K562 (cell line): ENCODE measurements at regions not wholly inside any gene's neighbourhood (a gene's known extent, or its start where the extent isn't known, plus 50 kb on each side); places are given as distances from the start of the nearest gene placed in this dataset.

Experiments used
- ATAC-seq: fragments of 200-7000 bp; cut with Tn5 transposase; 3 replicates; pipeline ENCODE4 v1.9.1; 2020; ENCODE audit warnings: moderate library complexity
- BruUV-seq: library from RNA; stranded (reverse); fragments of 400-500 nt; replicated peaks from 2 replicates; lab custom pipeline; 2021; lab: Mats Ljungman, UMichigan
- CTCF ChIA-PET: fragments of 300-600 bp; formaldehyde crosslinking; extraction: SDS; loops from one replicate; lab custom pipeline; 2021; ENCODE audit warnings: low intra/inter-chr PET ratio; lab: Yijun Ruan, JAX
- POLR2A ChIA-PET: fragments of 300-600, 350-650 bp; sonication (Branson Sonifier 250); formaldehyde crosslinking; extraction: SDS; loops from one replicate; lab custom pipeline; 2021; ENCODE audit warnings: antibody characterized with exemption, inconsistent platforms; lab: Yijun Ruan, JAX
- DNase-seq, 4 experiments: peaks; one replicate each; pipeline versions ENCODE4 v3.0.0 to v3.0.0-alpha.2; 2011 to 2018; ENCODE audit warnings: low spot score in 3 of 4, mixed read lengths in 3 of 4; ENCODE audit errors: extremely low read depth in 1 of 4
- FAIRE-seq: peaks from 2 replicates; lab custom pipeline; 2011; peaks lifted over from hg19 to GRCh38; lab: Jason Lieb, UNC
- H2AFZ ChIP-seq: 2 replicates; pipeline ENCODE4 v1.6.0; 2011; ENCODE audit warnings: low read depth, low read length, control low read depth, inconsistent platforms
- H3K27ac ChIP-seq: fragments of 200-600 bp; 3 replicates; pipeline ENCODE4 v1.8.0; 2011; ENCODE audit warnings: low read depth, mild to moderate bottlenecking, control low read depth, inconsistent platforms, low read length, moderate library complexity, mixed read lengths; ENCODE audit errors: extremely low read depth
- H3K27me3 ChIP-seq, 2 experiments: fragments of 300-600 bp in 1 of 2; 2 replicates in 1 of 2; 3 replicates in 1 of 2; pipeline versions ENCODE4 v1.6.0 to v1.8.0; 2011; ENCODE audit warnings: inconsistent platforms in 2 of 2, low read length in 2 of 2, mild to moderate bottlenecking in 1 of 2, mixed read lengths in 1 of 2, moderate library complexity in 1 of 2; ENCODE audit not compliant: control insufficient read depth in 2 of 2, insufficient read depth in 2 of 2
- H3K36me3 ChIP-seq: fragments of 300-600 bp; 3 replicates; pipeline ENCODE4 v1.8.0; 2011; ENCODE audit warnings: mild to moderate bottlenecking, low read length, inconsistent platforms; ENCODE audit not compliant: control insufficient read depth, insufficient read depth
- H3K4me1 ChIP-seq, 2 experiments: fragments of 200-600 bp in 1 of 2; replicated peaks in 1 of 2; 2 replicates in 1 of 2; 3 replicates in 1 of 2; pipeline versions ENCODE4 v1.5.1 to v1.8.0; 2011; ENCODE audit warnings: inconsistent platforms in 2 of 2, low read length in 2 of 2, mild to moderate bottlenecking in 1 of 2, mixed read lengths in 1 of 2, moderate library complexity in 1 of 2; ENCODE audit not compliant: control insufficient read depth in 2 of 2, insufficient read depth in 2 of 2
- H3K4me2 ChIP-seq: 2 replicates; pipeline ENCODE4 v1.6.1; 2011; ENCODE audit warnings: low read length, control low read depth, inconsistent platforms, mixed read lengths; ENCODE audit not compliant: insufficient read depth
- H3K4me3 ChIP-seq: fragments of 200-600 bp; sonication (generic), shearing (Covaris generic); 2 replicates; pipeline ENCODE4 v1.5.1; 2016; ENCODE audit warnings: control low read depth, inconsistent platforms
- H3K79me2 ChIP-seq: fragments of 200-600 bp; 3 replicates; pipeline ENCODE4 v1.8.0; 2011; ENCODE audit warnings: low read length, inconsistent platforms; ENCODE audit not compliant: control insufficient read depth, insufficient read depth
- H3K9ac ChIP-seq, 2 experiments: 2 replicates each; pipeline versions ENCODE4 v1.6.0 to v1.6.1; 2011; ENCODE audit warnings: low read depth in 2 of 2, low read length in 2 of 2, control low read depth in 1 of 2, inconsistent platforms in 1 of 2, mild to moderate bottlenecking in 1 of 2, mixed read lengths in 1 of 2; ENCODE audit not compliant: insufficient read depth in 1 of 2
- H3K9me1 ChIP-seq: one replicate; pipeline ENCODE4 v1.6.0; 2011; ENCODE audit warnings: inconsistent platforms, mild to moderate bottlenecking, low read length, moderate library complexity; ENCODE audit not compliant: control insufficient read depth, insufficient read depth
- H3K9me3 ChIP-seq: replicated peaks from 2 replicates; pipeline ENCODE4 v1.5.1; 2011; ENCODE audit warnings: low read depth, low read length, inconsistent platforms; ENCODE audit not compliant: control insufficient read depth, insufficient read depth
- H4K20me1 ChIP-seq: replicated peaks from 2 replicates; pipeline ENCODE4 v1.6.1; 2011; ENCODE audit warnings: low read length, inconsistent platforms, mixed read lengths; ENCODE audit not compliant: control insufficient read depth, insufficient read depth
- CCAR2 ChIP-seq: fragments of 200-400 bp; formaldehyde crosslinking; IDR thresholded peaks from 2 replicates; pipeline ENCODE4 v1.6.1; 2017; ENCODE audit warnings: mild to moderate bottlenecking, low read depth, low read length
- CGGBP1 ChIP-seq: fragments of 250-450 bp; sonication (Bioruptor Pico); IDR thresholded peaks from 2 replicates; pipeline ENCODE4 v1.9.0; 2021; ENCODE audit warnings: mild to moderate bottlenecking
- CUX1 ChIP-seq: fragments of 200-800 bp; sonication (Bioruptor generic); IDR thresholded peaks from 2 replicates; pipeline ENCODE4 v1.6.1; 2016; ENCODE audit warnings: missing genetic modification characterization, missing compliant biosample characterization
- NCOA2 ChIP-seq, 2 experiments: fragments of 450-650 bp; IDR thresholded peaks; 2 replicates each; pipeline ENCODE4 v1.6.1; 2018; ENCODE audit warnings: mild to moderate bottlenecking in 2 of 2, moderate library complexity in 1 of 2; ENCODE audit not compliant: partially characterized antibody in 2 of 2
- TAF7 ChIP-seq: fragments of 450-650 bp; IDR thresholded peaks from 2 replicates; pipeline ENCODE4 v1.6.1; 2016; ENCODE audit warnings: missing genetic modification characterization, missing compliant biosample characterization
- ZNF444 ChIP-seq: fragments of 250-450 bp; sonication (Bioruptor Pico); IDR thresholded peaks from 2 replicates; pipeline ENCODE4 v1.4.0; 2020; ENCODE audit warnings: mild to moderate bottlenecking, moderate library complexity
- ZNF764 ChIP-seq: fragments of 250-450 bp; sonication (Bioruptor Pico); IDR thresholded peaks from 2 replicates; pipeline ENCODE4 v1.4.0; 2020; ENCODE audit warnings: low read depth, mild to moderate bottlenecking, moderate library complexity
- WGBS: fragments of 100-300 bp; shearing (Covaris generic); methylation state at CpG from one replicate; pipeline ENCODE4 v1.1.6; 2016; ENCODE audit warnings: low coverage, mixed read lengths; ENCODE audit not compliant: insufficient coverage; ENCODE audit errors: missing lambda C conversion rate; 5-methylcytosine and 5-hydroxymethylcytosine counted together
- in situ Hi-C: fragments of 300-500 bp; cut with MboI; formaldehyde crosslinking; loops from 4 replicates; pipeline ENCODE4 v1.15.0; 2018; ENCODE audit warnings: inconsistent platforms, mixed read lengths
- intact Hi-C: fragments of 100-400 bp; cut with micrococcal nuclease; formaldehyde crosslinking; loops from 2 replicates; pipeline ENCODE4 v1.14.2; 2022

GRCh38 chr4:125501090-125501489, 186.3 kb downstream of the FAT4 start:
- no TSS peak for BruUV-seq
- no peaks in the 10 kb centered on the region for H3K9me1 ChIP-seq
- 0% methylated on average over 3 of the region's 3 CpGs for WGBS
- H3K4me2 ChIP-seq: no peak overlapping the region
- no peak overlapping the region for H3K9ac ChIP-seq
- no peaks in the 10 kb centered on the region for H3K9me3 ChIP-seq
- in situ Hi-C loops: no loop called here
- no peak overlapping the region for H3K27ac ChIP-seq
- H3K27me3 ChIP-seq: no peaks in the 10 kb centered on the region
- no peak overlapping the region for H2AFZ ChIP-seq
- no peaks in the 10 kb centered on the region for H3K79me2 ChIP-seq
- no peak for FAIRE-seq
- intact Hi-C loops: no loop called here
- H3K4me3 ChIP-seq: no peak overlapping the region
- no peaks in the 10 kb centered on the region for H3K36me3 ChIP-seq
- ChIA-PET POLR2A (no interaction called here), CTCF (no interaction called here)
- H3K4me1 ChIP-seq: no peaks in the 10 kb centered on the region
- ATAC-seq: no peak
- H4K20me1 ChIP-seq: no peaks in the 10 kb centered on the region
- no peak for TF ChIP-seq ZNF444 (CRISPR knock-in tag)
- no peak for TF ChIP-seq TAF7 (tag)
- no peak for TF ChIP-seq ZNF764
- TF ChIP-seq CCAR2: no peak
- TF ChIP-seq CGGBP1 (CRISPR knock-in tag): no peak
- no peak for TF ChIP-seq NCOA2 (IDR thresholded peaks at IDR 0.05; ENCODE audit: partially characterized antibody in 2 of 2)
- no peak for TF ChIP-seq CUX1 (CRISPR knock-in tag)
- no peak for DNase-seq
